CD8-positive, alpha-beta memory T cell (primary cell): ENCODE measurements at regions not wholly inside any gene's neighbourhood (a gene's known extent, or its start where the extent isn't known, plus 50 kb on each side); places are given as distances from the start of the nearest gene placed in this dataset.

ENCODE experiments used
- CTCF ChIA-PET: fragments of 350-600 bp; sonication (Branson Sonifier 250); formaldehyde crosslinking; loops from one replicate; lab custom pipeline; 2021; ENCODE audit warnings: antibody characterized with exemption; lab: Charles Lee
- POLR2A ChIA-PET: fragments of 350-600 bp; sonication (Branson Sonifier 250); formaldehyde crosslinking; loops from one replicate; lab custom pipeline; 2021; ENCODE audit warnings: antibody characterized with exemption; lab: Charles Lee
- DNase-seq, 5 donors: peaks; one replicate each; pipeline versions ENCODE4 v3.0.0 to v3.0.0-alpha.2; 2020 to 2022; ENCODE audit warnings: mixed read lengths in 1 of 5
- H3K27ac ChIP-seq: one replicate; pipeline ENCODE4 v1.7.0; 2013; ENCODE audit warnings: low read depth, mild to moderate bottlenecking, low read length, moderate library complexity
- H3K27me3 ChIP-seq: 2 replicates; pipeline ENCODE4 v1.7.0; 2013; ENCODE audit warnings: low read length, mild to moderate bottlenecking; ENCODE audit not compliant: insufficient read depth, poor library complexity, severe bottlenecking
- H3K36me3 ChIP-seq: 2 replicates; pipeline ENCODE4 v1.7.0; 2013; ENCODE audit warnings: mild to moderate bottlenecking, low read length, moderate library complexity; ENCODE audit not compliant: insufficient read depth
- H3K4me1 ChIP-seq: 2 replicates; pipeline ENCODE4 v1.7.0; 2013; ENCODE audit warnings: mild to moderate bottlenecking, low read length, moderate library complexity; ENCODE audit not compliant: insufficient read depth
- H3K4me3 ChIP-seq: 2 replicates; pipeline ENCODE4 v1.7.0; 2013; ENCODE audit warnings: mild to moderate bottlenecking, low read length
- H3K9me3 ChIP-seq: 2 replicates; pipeline ENCODE4 v1.7.0; 2013; ENCODE audit warnings: mild to moderate bottlenecking, low read length
- H3K27ac Mint-ChIP-seq, 8 donors: one replicate each; pipeline ENCODE4 v1.8.0; 2020 to 2021; ENCODE audit warnings: mixed read lengths in 8 of 8, mild to moderate bottlenecking in 6 of 8, inconsistent platforms in 3 of 8, moderate library complexity in 3 of 8
- H3K27me3 Mint-ChIP-seq, 2 donors: one replicate each; pipeline ENCODE4 v1.8.0; 2020 to 2021; ENCODE audit warnings: mixed read lengths in 2 of 2, mild to moderate bottlenecking in 1 of 2, moderate library complexity in 1 of 2
- H3K36me3 Mint-ChIP-seq, 3 donors: one replicate each; pipeline ENCODE4 v1.8.0; 2020 to 2021; ENCODE audit warnings: mixed read lengths in 3 of 3, inconsistent platforms in 1 of 3, mild to moderate bottlenecking in 1 of 3
- H3K4me1 Mint-ChIP-seq, 3 donors: one replicate each; pipeline ENCODE4 v1.8.0; 2020 to 2021; ENCODE audit warnings: mixed read lengths in 3 of 3, inconsistent platforms in 1 of 3, mild to moderate bottlenecking in 1 of 3
- H3K4me3 Mint-ChIP-seq, 7 donors: one replicate each; pipeline ENCODE4 v1.8.0; 2020 to 2021; ENCODE audit warnings: mixed read lengths in 7 of 7, mild to moderate bottlenecking in 6 of 7, moderate library complexity in 4 of 7, inconsistent platforms in 2 of 7
- H3K9me3 Mint-ChIP-seq, 5 donors: one replicate each; pipeline ENCODE4 v1.8.0; 2020 to 2022; ENCODE audit warnings: mixed read lengths in 5 of 5, mild to moderate bottlenecking in 3 of 5, moderate library complexity in 2 of 5, inconsistent platforms in 1 of 5

GRCh38 chr7:81534446-81534845, 235.4 kb downstream of the HGF start:
- peaks cover 0 to 2% (median 0%) of the 10 kb centered on the region in 3 donors for H3K36me3 Mint-ChIP-seq
- H3K27me3 Mint-ChIP-seq, result no peaks in the 10 kb centered on the region
- peaks cover 0 to 14% (median 11%) of the 10 kb centered on the region in 5 donors for H3K9me3 Mint-ChIP-seq
- H3K4me3 Mint-ChIP-seq, result no peak overlapping the region
- DNase-seq, result no peak
- no peaks in the 10 kb centered on the region for H3K9me3 ChIP-seq
- no peaks in the 10 kb centered on the region for H3K27me3 ChIP-seq
- no peak overlapping the region for H3K27ac ChIP-seq
- H3K36me3 ChIP-seq, result no peaks in the 10 kb centered on the region
- no peak overlapping the region for H3K27ac Mint-ChIP-seq
- CTCF ChIA-PET, result no interaction called here
- H3K4me1 ChIP-seq, result no peaks in the 10 kb centered on the region
- POLR2A ChIA-PET, result no interaction called here
- no peak overlapping the region for H3K4me3 ChIP-seq
- no peaks in the 10 kb centered on the region for H3K4me1 Mint-ChIP-seq

GRCh38 chr7:81533931-81534330, 235.9 kb downstream of the HGF start:
- ChIA-PET CTCF (no interaction called here), POLR2A (no interaction called here)
- Histone ChIP-seq H3K36me3 (no peaks in the 10 kb centered on the region), H3K27ac (no peak overlapping the region), H3K4me3 (no peak overlapping the region), H3K27me3 (no peaks in the 10 kb centered on the region), H3K4me1 (no peaks in the 10 kb centered on the region), H3K9me3 (no peaks in the 10 kb centered on the region)
- no peak for DNase-seq
- no peak overlapping the region for H3K27ac Mint-ChIP-seq
- H3K4me1 Mint-ChIP-seq, result no peaks in the 10 kb centered on the region
- no peak overlapping the region for H3K4me3 Mint-ChIP-seq
- H3K36me3 Mint-ChIP-seq, result peaks cover 0 to 2% (median 0%) of the 10 kb centered on the region in 3 donors
- peaks cover 0 to 16% (median 12%) of the 10 kb centered on the region in 5 donors for H3K9me3 Mint-ChIP-seq
- no peaks in the 10 kb centered on the region for H3K27me3 Mint-ChIP-seq

DNA sequence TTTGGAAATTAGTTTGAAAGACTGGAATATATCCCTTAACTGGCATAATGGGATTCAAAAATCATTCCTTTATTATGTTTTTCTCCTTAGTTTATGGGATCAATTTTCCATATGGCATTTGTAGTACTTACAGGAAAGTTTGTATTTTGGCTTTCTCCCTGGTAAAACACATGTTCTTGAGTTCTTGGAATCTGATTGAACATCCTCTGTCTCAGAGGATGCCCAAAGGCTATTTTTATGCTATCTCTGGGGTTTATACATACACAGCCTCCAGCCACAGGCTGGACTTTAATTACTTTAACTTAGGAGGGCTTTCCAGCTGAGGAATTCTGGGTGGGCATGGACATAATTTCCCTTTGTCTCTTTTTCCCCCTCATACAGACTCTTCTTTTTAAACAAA, 236.4 kb downstream of the HGF start:
- H3K27me3 Mint-ChIP-seq, result no peaks in the 10 kb centered on the region
- CTCF ChIA-PET, result no interaction called here
- no peaks in the 10 kb centered on the region for H3K4me1 Mint-ChIP-seq

DNA sequence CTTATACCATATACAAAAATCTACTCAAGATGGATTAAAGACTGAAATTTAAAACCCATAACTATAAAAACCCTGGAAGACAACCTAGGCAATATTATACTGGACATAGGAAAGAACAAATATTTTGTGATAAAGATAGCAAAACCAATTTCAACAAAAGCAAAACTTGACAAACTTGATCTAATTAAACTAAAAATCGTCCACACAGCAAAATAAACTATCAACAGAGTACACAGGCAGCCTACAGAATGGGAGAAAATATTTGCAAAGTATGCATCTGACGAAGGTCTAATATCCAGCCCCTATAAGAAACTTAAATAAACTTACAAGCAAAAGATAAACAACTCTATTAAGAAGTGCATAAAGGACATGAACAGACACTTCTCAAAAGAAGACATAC, 240.1 kb downstream of the HGF start:
- DNase-seq, result no peak
- no peaks in the 10 kb centered on the region for H3K27me3 Mint-ChIP-seq
- ChIA-PET POLR2A (no interaction called here), CTCF (no interaction called here)
- no peaks in the 10 kb centered on the region for H3K36me3 ChIP-seq
- no peaks in the 10 kb centered on the region for H3K4me1 Mint-ChIP-seq
- no peak overlapping the region for H3K27ac Mint-ChIP-seq
- H3K4me1 ChIP-seq, result no peaks in the 10 kb centered on the region
- no peaks in the 10 kb centered on the region for H3K27me3 ChIP-seq
- H3K9me3 ChIP-seq, result no peaks in the 10 kb centered on the region
- no peak overlapping the region for H3K27ac ChIP-seq
- H3K4me3 ChIP-seq, result no peak overlapping the region
- peaks cover 2 to 11% (median 9%) of the 10 kb centered on the region in 5 donors for H3K9me3 Mint-ChIP-seq
- no peak overlapping the region for H3K4me3 Mint-ChIP-seq
- H3K36me3 Mint-ChIP-seq, result peaks cover 0 to 2% (median 0%) of the 10 kb centered on the region in 3 donors

More for the DNA sequence above, 236.4 kb downstream of the HGF start:
- Histone ChIP-seq H3K27me3 (no peaks in the 10 kb centered on the region), H3K4me3 (no peak overlapping the region), H3K4me1 (no peaks in the 10 kb centered on the region), H3K9me3 (no peaks in the 10 kb centered on the region), H3K36me3 (no peaks in the 10 kb centered on the region), H3K27ac (no peak overlapping the region)
- no peak for DNase-seq
- POLR2A ChIA-PET, result no interaction called here
- peaks cover 0 to 2% (median 0%) of the 10 kb centered on the region in 3 donors for H3K36me3 Mint-ChIP-seq
- no peak overlapping the region for H3K27ac Mint-ChIP-seq
- H3K9me3 Mint-ChIP-seq, result peaks cover 0 to 13% (median 12%) of the 10 kb centered on the region in 5 donors
- H3K4me3 Mint-ChIP-seq, result no peak overlapping the region

GRCh38 chr7:81527651-81528050, 242.2 kb downstream of the HGF start:
- H3K27me3 ChIP-seq, result no peaks in the 10 kb centered on the region
- Mint-ChIP-seq H3K4me3 (no peak overlapping the region), H3K9me3 (peaks cover 2 to 11% (median 7%) of the 10 kb centered on the region in 5 donors), H3K27me3 (no peaks in the 10 kb centered on the region), H3K36me3 (no peaks in the 10 kb centered on the region), H3K27ac (no peak overlapping the region), H3K4me1 (no peaks in the 10 kb centered on the region)
- POLR2A ChIA-PET, result no interaction called here
- CTCF ChIA-PET, result no interaction called here
- H3K9me3 ChIP-seq, result no peaks in the 10 kb centered on the region
- no peaks in the 10 kb centered on the region for H3K36me3 ChIP-seq
- H3K27ac ChIP-seq, result no peak overlapping the region
- no peaks in the 10 kb centered on the region for H3K4me1 ChIP-seq
- no peak for DNase-seq
- no peak overlapping the region for H3K4me3 ChIP-seq

- Histone ChIP-seq H3K4me3 (no peak overlapping the region), H3K27me3 (no peaks in the 10 kb centered on the region), H3K36me3 (no peaks in the 10 kb centered on the region), H3K4me1 (no peaks in the 10 kb centered on the region), H3K27ac (no peak overlapping the region), H3K9me3 (no peaks in the 10 kb centered on the region)
- Mint-ChIP-seq H3K27me3 (no peaks in the 10 kb centered on the region), H3K4me3 (no peak overlapping the region), H3K9me3 (peaks cover 2 to 11% (median 7%) of the 10 kb centered on the region in 5 donors), H3K36me3 (no peaks in the 10 kb centered on the region), H3K27ac (no peak overlapping the region), H3K4me1 (no peaks in the 10 kb centered on the region)
- ChIA-PET CTCF (no interaction called here), POLR2A (no interaction called here)
- no peak for DNase-seq
Measured at GRCh38 chr7:81526971-81527370, 242.9 kb downstream of the HGF start.

DNA sequence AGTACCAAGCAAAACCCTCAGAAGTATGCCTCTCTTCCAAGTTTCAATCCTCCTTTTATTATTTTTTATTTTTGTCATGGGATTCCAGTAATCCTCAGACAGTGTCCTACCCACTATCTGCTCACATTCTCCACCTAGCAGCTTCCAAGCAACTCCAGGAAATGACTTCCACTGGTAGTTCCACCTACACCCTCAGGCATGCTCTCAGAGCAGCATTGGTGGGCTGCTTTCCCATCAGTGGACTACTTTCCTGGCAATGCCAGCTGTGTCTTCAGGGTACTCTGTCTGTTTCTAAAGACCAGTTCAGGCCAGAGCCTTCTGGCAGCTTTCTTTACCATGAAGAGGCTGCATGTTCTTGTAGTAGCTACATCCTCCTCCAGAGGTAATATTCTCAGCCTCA, 244.0 kb downstream of the HGF start:
- CTCF ChIA-PET, result no interaction called here
- H3K27me3 ChIP-seq, result no peaks in the 10 kb centered on the region
- H3K4me3 Mint-ChIP-seq, result no peak overlapping the region
- H3K9me3 ChIP-seq, result no peaks in the 10 kb centered on the region
- no peaks in the 10 kb centered on the region for H3K36me3 ChIP-seq
- H3K27me3 Mint-ChIP-seq, result no peaks in the 10 kb centered on the region
- no peaks in the 10 kb centered on the region for H3K4me1 ChIP-seq
- no peak for DNase-seq
- no peak overlapping the region for H3K27ac ChIP-seq
- POLR2A ChIA-PET, result no interaction called here
- H3K4me1 Mint-ChIP-seq, result no peaks in the 10 kb centered on the region
- no peak overlapping the region for H3K4me3 ChIP-seq
- H3K27ac Mint-ChIP-seq, result no peak overlapping the region
- H3K36me3 Mint-ChIP-seq, result no peaks in the 10 kb centered on the region
- peaks cover 2 to 7% (median 6%) of the 10 kb centered on the region in 5 donors for H3K9me3 Mint-ChIP-seq

DNA sequence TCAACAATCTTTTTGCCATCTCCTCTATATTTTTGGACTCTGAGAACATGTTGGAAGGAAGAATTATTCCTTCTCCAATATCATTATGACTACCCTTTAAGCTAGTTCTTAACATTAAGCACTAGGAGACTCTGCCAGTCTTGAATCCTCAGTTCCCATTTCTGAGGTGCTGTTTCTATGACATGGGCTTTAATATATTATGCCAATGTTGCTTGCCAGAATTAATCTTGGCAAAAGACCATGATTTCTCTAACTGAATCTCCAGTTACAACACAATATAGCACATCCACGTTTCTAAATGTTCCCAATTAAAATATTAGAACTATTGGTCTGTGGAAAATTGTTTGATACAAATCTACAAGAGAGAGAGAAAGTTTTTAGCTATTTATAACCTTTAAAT, 250.0 kb downstream of the HGF start:
- no peaks in the 10 kb centered on the region for H3K27me3 Mint-ChIP-seq
- Histone ChIP-seq H3K4me1 (no peaks in the 10 kb centered on the region), H3K27me3 (no peaks in the 10 kb centered on the region), H3K36me3 (no peaks in the 10 kb centered on the region), H3K9me3 (no peaks in the 10 kb centered on the region), H3K27ac (no peak overlapping the region), H3K4me3 (no peak overlapping the region)
- H3K9me3 Mint-ChIP-seq, result peaks cover 0 to 10% (median 5%) of the 10 kb centered on the region in 5 donors
- H3K4me1 Mint-ChIP-seq, result no peaks in the 10 kb centered on the region
- ChIA-PET POLR2A (no interaction called here), CTCF (no interaction called here)
- no peak for DNase-seq
- H3K27ac Mint-ChIP-seq, result no peak overlapping the region
- H3K4me3 Mint-ChIP-seq, result no peak overlapping the region
- no peaks in the 10 kb centered on the region for H3K36me3 Mint-ChIP-seq

DNA sequence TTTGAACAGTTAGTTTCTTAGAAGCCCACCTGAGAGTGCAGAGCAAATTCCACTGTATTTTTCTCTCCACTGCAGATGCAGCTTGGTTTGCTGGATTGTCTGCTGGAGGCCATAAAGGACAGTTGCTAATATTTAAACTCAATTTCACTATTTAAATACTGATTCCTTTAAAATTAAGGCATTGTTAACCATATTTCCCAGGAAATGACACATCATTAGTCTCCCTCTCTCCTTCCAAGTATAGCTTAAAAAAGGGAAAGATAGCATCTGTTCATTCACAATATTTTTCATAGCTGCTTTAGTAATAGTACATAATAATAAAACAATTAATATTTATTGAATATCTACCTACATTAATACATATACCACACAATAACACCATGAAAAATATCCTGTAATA, 252.9 kb downstream of the HGF start:
- H3K27ac ChIP-seq, result no peak overlapping the region
- Mint-ChIP-seq H3K9me3 (peaks cover 0 to 27% (median 5%) of the 10 kb centered on the region in 5 donors), H3K4me3 (no peak overlapping the region), H3K4me1 (no peaks in the 10 kb centered on the region), H3K36me3 (no peaks in the 10 kb centered on the region), H3K27ac (no peak overlapping the region), H3K27me3 (no peaks in the 10 kb centered on the region)
- CTCF ChIA-PET, result no interaction called here
- H3K27me3 ChIP-seq, result no peaks in the 10 kb centered on the region
- DNase-seq, result no peak
- POLR2A ChIA-PET, result no interaction called here
- H3K36me3 ChIP-seq, result no peaks in the 10 kb centered on the region
- H3K4me3 ChIP-seq, result no peak overlapping the region
- H3K4me1 ChIP-seq, result no peaks in the 10 kb centered on the region
- no peaks in the 10 kb centered on the region for H3K9me3 ChIP-seq
